ENCODE measurements at regions not wholly inside any gene's neighbourhood (a gene's known extent, or its start where the extent isn't known, plus 50 kb on each side); places are given as distances from the start of the nearest gene placed in this dataset.

DNA sequence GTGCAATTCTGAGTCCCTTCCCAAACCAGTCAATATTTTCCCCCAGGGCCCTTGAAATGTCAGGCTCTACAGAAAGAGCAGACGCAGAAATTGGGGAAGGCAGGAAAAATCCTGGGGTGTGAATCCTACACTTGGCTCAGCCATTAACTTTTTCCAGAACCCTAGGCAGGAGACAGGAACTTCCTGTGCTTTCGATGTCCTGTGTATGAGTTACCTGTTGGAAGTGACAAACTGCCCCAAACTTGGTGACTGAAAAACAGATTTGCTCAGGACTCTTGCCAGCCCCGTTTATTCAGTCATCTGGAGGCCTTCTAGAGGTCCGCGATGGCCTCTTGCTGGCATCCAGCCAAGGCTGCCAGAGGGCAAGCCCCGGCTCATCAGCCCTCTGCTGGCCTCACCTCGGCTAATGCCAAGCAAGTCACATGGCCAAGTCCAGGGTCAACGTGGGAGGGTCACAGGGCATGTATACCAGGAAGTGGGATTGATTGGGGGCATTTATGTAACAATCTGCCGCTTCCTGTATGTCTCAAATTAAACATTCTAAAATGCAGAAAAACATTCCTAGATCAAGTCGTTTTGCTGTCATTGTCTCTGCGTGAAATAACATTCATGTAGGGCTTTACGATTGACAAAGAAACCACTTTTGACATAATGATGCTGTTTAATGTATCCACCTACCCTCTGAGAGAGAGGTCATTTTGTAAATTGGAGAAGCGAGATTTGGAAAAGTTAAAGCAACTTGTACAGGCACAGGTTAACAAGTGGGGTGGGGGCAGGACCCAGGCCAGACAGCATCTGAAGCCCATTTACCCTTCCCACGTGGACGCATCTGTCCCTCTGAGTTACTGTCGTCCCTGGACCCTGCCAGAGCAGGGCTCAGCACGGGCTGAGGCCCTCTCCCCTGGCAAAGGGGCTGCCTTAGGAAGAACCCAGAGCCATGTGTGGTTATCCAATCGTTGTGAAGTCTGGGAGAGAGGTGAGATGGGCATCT is 179.4 kb downstream of the INHBB start (continued):
- peak; percentile 98 for TF ChIP-seq TARDBP (CRISPR knock-in tag; IDR thresholded peaks at IDR 0.05)
- TF ChIP-seq SP140L (CRISPR knock-in tag; IDR thresholded peaks at IDR 0.05; ENCODE audit: borderline replicate concordance): peak; percentile 63; the same call in 1 of the 2 replicates
- TF ChIP-seq BRD4 (CRISPR knock-in tag; IDR thresholded peaks at IDR 0.05): no peak
- no peak for TF ChIP-seq KLF15 (CRISPR knock-in tag; IDR thresholded peaks at IDR 0.05; ENCODE audit: borderline replicate concordance)
- TF ChIP-seq SRSF1 (optimal IDR thresholded peaks at IDR 0.05; ENCODE audit: low read depth, low read length): no peak
- TF ChIP-seq RXRB (CRISPR knock-in tag; IDR thresholded peaks at IDR 0.05; ENCODE audit: borderline replicate concordance): peak; percentile 99
- peak; percentile 94; the same call in 1 of the 2 replicates for TF ChIP-seq ZNF556 (CRISPR knock-in tag; IDR thresholded peaks at IDR 0.05; ENCODE audit: borderline replicate concordance)
- no peak for TF ChIP-seq MYNN (CRISPR knock-in tag; IDR thresholded peaks at IDR 0.05; ENCODE audit: low read depth)
- TF ChIP-seq, protein P1, sequence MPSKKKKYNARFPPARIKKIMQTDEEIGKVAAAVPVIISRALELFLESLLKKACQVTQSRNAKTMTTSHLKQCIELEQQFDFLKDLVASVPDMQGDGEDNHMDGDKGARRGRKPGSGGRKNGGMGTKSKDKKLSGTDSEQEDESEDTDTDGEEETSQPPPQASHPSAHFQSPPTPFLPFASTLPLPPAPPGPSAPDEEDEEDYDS (CRISPR knock-in tag; IDR thresholded peaks at IDR 0.05): peak; percentile 51
- no peak for TF ChIP-seq ZNF468 (CRISPR knock-in tag; IDR thresholded peaks at IDR 0.05)
- TF ChIP-seq ZNF564 (CRISPR knock-in tag; IDR thresholded peaks at IDR 0.05): peak; percentile 47; the same call in 1 of the 2 replicates
- TF ChIP-seq ZKSCAN1 (IDR thresholded peaks at IDR 0.05; ENCODE audit: low read length): no peak
- no peak for TF ChIP-seq ZNF737 (CRISPR knock-in tag; IDR thresholded peaks at IDR 0.05; ENCODE audit: borderline replicate concordance)
- TF ChIP-seq, protein P2, sequence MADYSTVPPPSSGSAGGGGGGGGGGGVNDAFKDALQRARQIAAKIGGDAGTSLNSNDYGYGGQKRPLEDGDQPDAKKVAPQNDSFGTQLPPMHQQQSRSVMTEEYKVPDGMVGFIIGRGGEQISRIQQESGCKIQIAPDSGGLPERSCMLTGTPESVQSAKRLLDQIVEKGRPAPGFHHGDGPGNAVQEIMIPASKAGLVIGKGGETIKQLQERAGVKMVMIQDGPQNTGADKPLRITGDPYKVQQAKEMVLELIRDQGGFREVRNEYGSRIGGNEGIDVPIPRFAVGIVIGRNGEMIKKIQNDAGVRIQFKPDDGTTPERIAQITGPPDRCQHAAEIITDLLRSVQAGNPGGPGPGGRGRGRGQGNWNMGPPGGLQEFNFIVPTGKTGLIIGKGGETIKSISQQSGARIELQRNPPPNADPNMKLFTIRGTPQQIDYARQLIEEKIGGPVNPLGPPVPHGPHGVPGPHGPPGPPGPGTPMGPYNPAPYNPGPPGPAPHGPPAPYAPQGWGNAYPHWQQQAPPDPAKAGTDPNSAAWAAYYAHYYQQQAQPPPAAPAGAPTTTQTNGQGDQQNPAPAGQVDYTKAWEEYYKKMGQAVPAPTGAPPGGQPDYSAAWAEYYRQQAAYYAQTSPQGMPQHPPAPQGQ (CRISPR knock-in tag; IDR thresholded peaks at IDR 0.05; ENCODE audit: borderline replicate concordance): no peak
- peak; percentile 99 for TF ChIP-seq SKI (IDR thresholded peaks at IDR 0.05; ENCODE audit: partially characterized antibody)
- no peak for TF ChIP-seq ZNF382 (CRISPR knock-in tag; IDR thresholded peaks at IDR 0.05; ENCODE audit: borderline replicate concordance)
- TF ChIP-seq, protein P3, sequence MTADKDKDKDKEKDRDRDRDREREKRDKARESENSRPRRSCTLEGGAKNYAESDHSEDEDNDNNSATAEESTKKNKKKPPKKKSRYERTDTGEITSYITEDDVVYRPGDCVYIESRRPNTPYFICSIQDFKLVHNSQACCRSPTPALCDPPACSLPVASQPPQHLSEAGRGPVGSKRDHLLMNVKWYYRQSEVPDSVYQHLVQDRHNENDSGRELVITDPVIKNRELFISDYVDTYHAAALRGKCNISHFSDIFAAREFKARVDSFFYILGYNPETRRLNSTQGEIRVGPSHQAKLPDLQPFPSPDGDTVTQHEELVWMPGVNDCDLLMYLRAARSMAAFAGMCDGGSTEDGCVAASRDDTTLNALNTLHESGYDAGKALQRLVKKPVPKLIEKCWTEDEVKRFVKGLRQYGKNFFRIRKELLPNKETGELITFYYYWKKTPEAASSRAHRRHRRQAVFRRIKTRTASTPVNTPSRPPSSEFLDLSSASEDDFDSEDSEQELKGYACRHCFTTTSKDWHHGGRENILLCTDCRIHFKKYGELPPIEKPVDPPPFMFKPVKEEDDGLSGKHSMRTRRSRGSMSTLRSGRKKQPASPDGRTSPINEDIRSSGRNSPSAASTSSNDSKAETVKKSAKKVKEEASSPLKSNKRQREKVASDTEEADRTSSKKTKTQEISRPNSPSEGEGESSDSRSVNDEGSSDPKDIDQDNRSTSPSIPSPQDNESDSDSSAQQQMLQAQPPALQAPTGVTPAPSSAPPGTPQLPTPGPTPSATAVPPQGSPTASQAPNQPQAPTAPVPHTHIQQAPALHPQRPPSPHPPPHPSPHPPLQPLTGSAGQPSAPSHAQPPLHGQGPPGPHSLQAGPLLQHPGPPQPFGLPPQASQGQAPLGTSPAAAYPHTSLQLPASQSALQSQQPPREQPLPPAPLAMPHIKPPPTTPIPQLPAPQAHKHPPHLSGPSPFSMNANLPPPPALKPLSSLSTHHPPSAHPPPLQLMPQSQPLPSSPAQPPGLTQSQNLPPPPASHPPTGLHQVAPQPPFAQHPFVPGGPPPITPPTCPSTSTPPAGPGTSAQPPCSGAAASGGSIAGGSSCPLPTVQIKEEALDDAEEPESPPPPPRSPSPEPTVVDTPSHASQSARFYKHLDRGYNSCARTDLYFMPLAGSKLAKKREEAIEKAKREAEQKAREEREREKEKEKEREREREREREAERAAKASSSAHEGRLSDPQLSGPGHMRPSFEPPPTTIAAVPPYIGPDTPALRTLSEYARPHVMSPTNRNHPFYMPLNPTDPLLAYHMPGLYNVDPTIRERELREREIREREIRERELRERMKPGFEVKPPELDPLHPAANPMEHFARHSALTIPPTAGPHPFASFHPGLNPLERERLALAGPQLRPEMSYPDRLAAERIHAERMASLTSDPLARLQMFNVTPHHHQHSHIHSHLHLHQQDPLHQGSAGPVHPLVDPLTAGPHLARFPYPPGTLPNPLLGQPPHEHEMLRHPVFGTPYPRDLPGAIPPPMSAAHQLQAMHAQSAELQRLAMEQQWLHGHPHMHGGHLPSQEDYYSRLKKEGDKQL (CRISPR knock-in tag; IDR thresholded peaks at IDR 0.05; ENCODE audit: low read depth): peak; percentile 61
- TF ChIP-seq, protein P4, sequence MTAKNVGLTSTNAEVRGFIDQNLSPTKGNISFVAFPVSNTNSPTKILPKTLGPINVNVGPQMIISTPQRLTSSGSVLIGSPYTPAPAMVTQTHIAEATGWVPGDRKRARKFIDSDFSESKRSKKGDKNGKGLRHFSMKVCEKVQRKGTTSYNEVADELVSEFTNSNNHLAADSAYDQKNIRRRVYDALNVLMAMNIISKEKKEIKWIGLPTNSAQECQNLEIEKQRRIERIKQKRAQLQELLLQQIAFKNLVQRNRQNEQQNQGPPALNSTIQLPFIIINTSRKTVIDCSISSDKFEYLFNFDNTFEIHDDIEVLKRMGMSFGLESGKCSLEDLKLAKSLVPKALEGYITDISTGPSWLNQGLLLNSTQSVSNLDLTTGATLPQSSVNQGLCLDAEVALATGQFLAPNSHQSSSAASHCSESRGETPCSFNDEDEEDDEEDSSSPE (CRISPR knock-in tag; IDR thresholded peaks at IDR 0.05): peak; percentile 66; the same call in 1 of the 2 replicates
